BE2C (cell line): ENCODE measurements at regions not wholly inside any gene's neighbourhood (a gene's known extent, or its start where the extent isn't known, plus 50 kb on each side); places are given as distances from the start of the nearest gene placed in this dataset.
"Not testable (repeated sequence)": the region's sequence is repeated elsewhere in the genome, so short reads cannot be mapped to it uniquely, and the experiment has no call there.

Experiments used
- DNase-seq: peaks from one replicate; pipeline ENCODE4 v3.0.0-alpha.2; 2020
- H3K27me3 ChIP-seq: fragments of 250-450 bp; sonication (Bioruptor Pico); 2 replicates; pipeline ENCODE4 v1.5.1; 2020; ENCODE audit warnings: mild to moderate bottlenecking
- H3K36me3 ChIP-seq: fragments of 250-450 bp; sonication (Bioruptor Pico); 2 replicates; pipeline ENCODE4 v1.5.1; 2020; ENCODE audit warnings: mild to moderate bottlenecking
- H3K4me1 ChIP-seq: fragments of 250-450 bp; sonication (Bioruptor Pico); 2 replicates; pipeline ENCODE4 v1.5.1; 2020
- H3K4me3 ChIP-seq: 2 replicates; pipeline ENCODE4 v1.5.1; 2011; ENCODE audit warnings: low read depth, low read length
- H3K9me3 ChIP-seq: fragments of 250-450 bp; sonication (Bioruptor Pico); 2 replicates; pipeline ENCODE4 v1.5.1; 2020
- TF ChIP-seq, protein P1 (sequence below): IDR thresholded peaks from 2 replicates; pipeline ENCODE4 v1.5.1; 2012; ENCODE audit warnings: mild to moderate bottlenecking, low read depth, low read length

DNA sequence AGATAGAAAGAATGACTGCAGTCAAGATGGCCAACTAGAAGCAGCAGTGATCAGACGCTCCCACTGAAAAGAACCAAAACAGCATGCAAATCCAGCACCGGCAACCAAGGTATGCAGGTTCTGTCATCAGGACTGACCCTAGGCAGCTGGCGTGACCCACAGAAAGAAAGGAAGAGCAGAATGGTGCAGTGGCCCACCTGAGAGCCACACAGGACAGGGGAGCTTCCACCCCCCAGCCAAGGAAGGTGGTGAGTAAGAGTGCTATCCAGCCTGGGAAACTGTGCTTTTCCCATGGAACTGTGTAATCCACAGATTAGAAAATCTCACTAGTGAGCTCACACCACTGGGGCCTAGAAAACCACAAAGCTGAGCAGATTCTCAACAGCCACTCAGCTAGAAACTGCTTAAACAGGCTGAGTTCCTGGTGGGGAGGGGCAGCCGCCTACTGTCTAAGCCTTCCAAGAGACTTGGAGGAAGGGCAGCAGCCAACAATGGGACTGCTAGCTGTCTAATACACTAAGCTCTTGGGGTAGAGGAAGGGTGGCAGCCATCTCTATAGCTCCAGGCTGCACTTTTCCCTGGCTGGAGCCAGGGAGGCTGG, 127.9 kb downstream of the EVA1A start:
- no peaks in the 10 kb centered on the region for H3K4me1 ChIP-seq
- TF ChIP-seq, protein P1, sequence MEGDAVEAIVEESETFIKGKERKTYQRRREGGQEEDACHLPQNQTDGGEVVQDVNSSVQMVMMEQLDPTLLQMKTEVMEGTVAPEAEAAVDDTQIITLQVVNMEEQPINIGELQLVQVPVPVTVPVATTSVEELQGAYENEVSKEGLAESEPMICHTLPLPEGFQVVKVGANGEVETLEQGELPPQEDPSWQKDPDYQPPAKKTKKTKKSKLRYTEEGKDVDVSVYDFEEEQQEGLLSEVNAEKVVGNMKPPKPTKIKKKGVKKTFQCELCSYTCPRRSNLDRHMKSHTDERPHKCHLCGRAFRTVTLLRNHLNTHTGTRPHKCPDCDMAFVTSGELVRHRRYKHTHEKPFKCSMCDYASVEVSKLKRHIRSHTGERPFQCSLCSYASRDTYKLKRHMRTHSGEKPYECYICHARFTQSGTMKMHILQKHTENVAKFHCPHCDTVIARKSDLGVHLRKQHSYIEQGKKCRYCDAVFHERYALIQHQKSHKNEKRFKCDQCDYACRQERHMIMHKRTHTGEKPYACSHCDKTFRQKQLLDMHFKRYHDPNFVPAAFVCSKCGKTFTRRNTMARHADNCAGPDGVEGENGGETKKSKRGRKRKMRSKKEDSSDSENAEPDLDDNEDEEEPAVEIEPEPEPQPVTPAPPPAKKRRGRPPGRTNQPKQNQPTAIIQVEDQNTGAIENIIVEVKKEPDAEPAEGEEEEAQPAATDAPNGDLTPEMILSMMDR = no peak

DNA sequence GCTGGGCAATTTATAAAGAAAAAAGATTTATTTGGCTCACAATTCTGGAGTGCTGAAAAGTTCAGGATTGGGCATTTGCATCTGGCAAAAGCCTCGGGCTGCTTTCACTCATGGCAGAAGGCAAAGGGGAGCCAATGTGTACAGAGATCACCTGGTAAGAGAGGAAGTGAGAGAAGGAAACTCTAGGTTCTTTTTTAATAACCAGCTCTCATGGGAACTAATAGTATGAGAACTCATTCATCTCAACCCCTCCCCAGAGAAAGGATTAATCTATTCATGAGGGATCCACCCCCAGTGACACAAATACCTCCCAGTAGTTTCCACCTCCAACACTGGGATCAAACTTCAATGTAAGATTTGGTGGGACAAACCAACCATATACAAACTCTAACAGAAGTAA, 129.0 kb downstream of the EVA1A start:
- no peaks in the 10 kb centered on the region for H3K4me1 ChIP-seq
- H3K36me3 ChIP-seq = no peaks in the 10 kb centered on the region
- TF ChIP-seq, protein P1 = no peak
- no peak for DNase-seq
- no peaks in the 10 kb centered on the region for H3K27me3 ChIP-seq
- no peaks in the 10 kb centered on the region for H3K9me3 ChIP-seq
- no peak overlapping the region for H3K4me3 ChIP-seq

More for the DNA sequence above, 127.9 kb downstream of the EVA1A start:
- H3K9me3 ChIP-seq = no peaks in the 10 kb centered on the region
- H3K27me3 ChIP-seq = no peaks in the 10 kb centered on the region
- no peak for DNase-seq
- no peaks in the 10 kb centered on the region for H3K36me3 ChIP-seq
- no peak overlapping the region for H3K4me3 ChIP-seq

DNA sequence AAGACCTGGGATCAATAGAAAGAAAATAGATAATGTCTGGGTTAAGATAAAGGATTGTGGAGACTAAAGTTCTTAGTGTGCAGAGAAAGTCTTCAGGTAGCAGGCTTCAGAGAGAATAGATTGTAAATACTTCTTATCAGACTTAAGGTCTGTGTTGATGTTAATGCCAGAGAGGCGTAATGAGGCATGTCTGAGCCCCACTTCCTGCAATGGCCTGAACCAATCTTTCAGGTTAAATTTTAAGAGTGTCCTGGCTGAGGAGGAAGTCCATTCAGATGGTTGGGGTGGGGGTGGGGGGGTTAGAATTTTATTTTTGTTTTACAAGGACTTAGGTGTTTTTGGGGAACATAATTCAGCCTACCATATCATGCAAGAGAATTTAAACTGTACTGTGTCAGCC, 129.5 kb downstream of the EVA1A start:
- no peaks in the 10 kb centered on the region for H3K4me1 ChIP-seq

DNA sequence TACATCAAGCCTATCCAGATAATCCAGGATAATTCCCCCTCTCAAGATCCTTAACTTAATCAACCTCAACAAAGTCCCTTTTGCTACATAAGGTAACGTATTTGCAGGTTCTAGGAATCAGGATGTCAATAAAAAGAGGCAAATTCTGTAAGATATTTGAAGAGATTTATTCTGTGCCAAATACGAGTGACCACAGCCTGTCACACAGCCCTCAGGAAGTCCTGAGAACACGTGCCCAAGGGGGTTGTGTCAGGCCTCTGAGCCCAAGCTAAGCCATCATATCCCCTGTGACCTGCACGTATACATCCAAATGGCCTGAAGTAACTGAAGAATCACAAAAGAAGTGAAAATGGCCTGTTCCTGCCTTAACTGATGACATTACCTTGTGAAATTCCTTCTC, 130.3 kb downstream of the EVA1A start:
- DNase-seq, H3K4me3 ChIP-seq: not testable (repeated sequence)

More for the DNA sequence above, 129.5 kb downstream of the EVA1A start:
- TF ChIP-seq, protein P1 = no peak
- no peaks in the 10 kb centered on the region for H3K9me3 ChIP-seq
- no peak overlapping the region for H3K4me3 ChIP-seq
- DNase-seq = no peak
- no peaks in the 10 kb centered on the region for H3K27me3 ChIP-seq
- no peaks in the 10 kb centered on the region for H3K36me3 ChIP-seq

DNA sequence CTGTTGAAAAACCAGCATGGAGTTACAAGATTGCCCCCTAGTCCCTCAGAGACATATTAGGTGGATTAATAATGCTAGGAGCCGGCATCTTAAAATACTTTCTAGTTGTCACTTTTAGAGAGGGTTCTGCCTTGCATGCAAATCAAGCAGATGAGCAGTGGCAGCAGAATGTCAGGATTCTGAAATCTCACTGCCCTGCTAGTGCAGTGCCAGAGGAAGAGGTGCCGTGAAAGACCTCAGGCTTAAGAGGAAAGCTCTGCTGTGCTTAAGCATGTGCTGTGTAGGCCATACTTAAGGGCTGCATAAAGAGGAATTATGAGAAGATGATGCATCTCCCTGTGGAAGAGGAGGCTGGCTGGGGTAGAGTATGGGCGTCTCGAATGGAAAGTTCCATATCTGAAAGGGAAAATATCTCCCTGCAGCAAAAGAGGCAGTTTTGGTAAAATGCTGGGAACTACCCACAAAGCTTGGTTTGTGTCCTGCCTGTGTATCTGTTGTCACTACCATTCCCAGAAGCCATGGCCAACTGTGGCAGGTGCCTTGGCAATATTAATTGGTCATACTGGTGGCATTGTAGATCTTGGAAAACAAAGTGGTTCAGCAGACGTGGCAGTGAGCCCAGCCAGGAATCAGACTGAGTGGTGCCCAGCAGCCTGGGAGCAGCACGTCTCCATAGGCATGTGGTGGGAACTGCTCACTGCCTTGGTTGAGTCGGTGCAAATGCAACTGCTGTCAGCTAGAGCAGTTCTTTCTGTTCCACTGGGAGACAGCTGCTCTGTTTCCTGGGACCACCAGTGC, 131.9 kb downstream of the EVA1A start:
- Histone ChIP-seq H3K27me3 (no peaks in the 10 kb centered on the region), H3K4me3 (no peak overlapping the region), H3K9me3 (no peaks in the 10 kb centered on the region), H3K36me3 (no peaks in the 10 kb centered on the region), H3K4me1 (no peaks in the 10 kb centered on the region)
- TF ChIP-seq, protein P1 = no peak
- DNase-seq = no peak

More for the DNA sequence above, 130.3 kb downstream of the EVA1A start:
- H3K4me1 ChIP-seq, H3K27me3 ChIP-seq, H3K9me3 ChIP-seq, H3K36me3 ChIP-seq: not testable (repeated sequence)

DNA sequence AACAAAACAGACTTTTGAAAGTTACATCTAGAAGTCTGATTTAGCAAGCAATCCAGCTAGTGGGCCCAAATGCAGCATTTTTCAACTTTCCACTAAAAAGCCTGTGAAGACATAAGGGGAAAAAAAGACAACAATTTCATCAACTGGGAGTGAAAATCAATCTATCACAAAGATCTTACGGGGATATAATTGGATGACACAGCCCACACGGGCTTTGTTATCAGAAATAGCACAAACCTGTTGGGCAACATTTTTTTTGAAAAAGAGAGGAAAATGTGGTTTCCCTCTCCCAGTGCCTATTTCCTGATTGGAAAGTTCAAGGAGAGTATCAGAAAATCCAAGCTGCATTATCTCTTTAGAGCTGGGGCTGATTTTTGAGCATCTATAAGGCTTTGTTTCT, 132.7 kb downstream of the EVA1A start:
- H3K36me3 ChIP-seq = no peaks in the 10 kb centered on the region
- no peaks in the 10 kb centered on the region for H3K4me1 ChIP-seq
- TF ChIP-seq, protein P1 = no peak
- H3K4me3 ChIP-seq = no peak overlapping the region
- no peaks in the 10 kb centered on the region for H3K27me3 ChIP-seq
- no peak for DNase-seq
- no peaks in the 10 kb centered on the region for H3K9me3 ChIP-seq
